ENCODE measurements at regions not wholly inside any gene's neighbourhood (a gene's known extent, or its start where the extent isn't known, plus 50 kb on each side); places are given as distances from the start of the nearest gene placed in this dataset.

- no peak for TF ChIP-seq CTCF (IDR thresholded peaks at IDR 0.05; ENCODE audit: low read depth, low read length)
- Histone ChIP-seq H3K27me3 (ENCODE audit: control insufficient read depth, insufficient read depth, low read length) (no peaks in the 10 kb centered on the region), H3K9me3 (ENCODE audit: control insufficient read depth, insufficient read depth, low read length) (no peaks in the 10 kb centered on the region), H3K27ac (ENCODE audit: low read depth, low read length) (no peak overlapping the region), H3K4me3 (ENCODE audit: low read depth, low read length) (no peak overlapping the region)
- no peak for DNase-seq (ENCODE audit: low read depth, low spot score)
- ChIA-PET CTCF (no interaction called here), POLR2A (no interaction called here)
Measured at GRCh38 chr14:38500125-38500524, 244.2 kb upstream of the CLEC14A start.

- DNase-seq (ENCODE audit: low read depth, low spot score) = no peak
- CTCF ChIA-PET = interaction anchor here (0.6 kb wide), 1 partner anchor 371 kb away, joined by 3 read pairs; no protein-coding TSS in a partner anchor
- TF ChIP-seq CTCF (IDR thresholded peaks at IDR 0.05; ENCODE audit: low read depth, low read length) = no peak
- POLR2A ChIA-PET = no interaction called here
- H3K27me3 ChIP-seq (ENCODE audit: control insufficient read depth, insufficient read depth, low read length) = no peaks in the 10 kb centered on the region
- H3K4me3 ChIP-seq (ENCODE audit: low read depth, low read length) = no peak overlapping the region
- no peak overlapping the region for H3K27ac ChIP-seq (ENCODE audit: low read depth, low read length)
- no peaks in the 10 kb centered on the region for H3K9me3 ChIP-seq (ENCODE audit: control insufficient read depth, insufficient read depth, low read length)
Measured at GRCh38 chr14:38496092-38496491, 240.2 kb upstream of the CLEC14A start.

GRCh38 chr14:38490273-38490672 is 234.4 kb upstream of the CLEC14A start:
- no peak for TF ChIP-seq CTCF (IDR thresholded peaks at IDR 0.05; ENCODE audit: low read depth, low read length)
- no peak for DNase-seq (ENCODE audit: low read depth, low spot score)
- Histone ChIP-seq H3K27me3 (ENCODE audit: control insufficient read depth, insufficient read depth, low read length) (no peaks in the 10 kb centered on the region), H3K27ac (ENCODE audit: low read depth, low read length) (no peak overlapping the region), H3K4me3 (ENCODE audit: low read depth, low read length) (no peak overlapping the region), H3K9me3 (ENCODE audit: control insufficient read depth, insufficient read depth, low read length) (no peaks in the 10 kb centered on the region)
- ChIA-PET POLR2A (no interaction called here), CTCF (no interaction called here)

- POLR2A ChIA-PET = no interaction called here
- TF ChIP-seq CTCF (IDR thresholded peaks at IDR 0.05; ENCODE audit: low read depth, low read length) = no peak
- Histone ChIP-seq H3K27me3 (ENCODE audit: control insufficient read depth, insufficient read depth, low read length) (no peaks in the 10 kb centered on the region), H3K4me3 (ENCODE audit: low read depth, low read length) (no peak overlapping the region), H3K9me3 (ENCODE audit: control insufficient read depth, insufficient read depth, low read length) (no peaks in the 10 kb centered on the region), H3K27ac (ENCODE audit: low read depth, low read length) (no peak overlapping the region)
- CTCF ChIA-PET = no interaction called here
- no peak for DNase-seq (ENCODE audit: low read depth, low spot score)
Measured at GRCh38 chr14:38485026-38485425, 229.1 kb upstream of the CLEC14A start.

GRCh38 chr14:38481952-38482678 is 226.2 kb upstream of the CLEC14A start:
- TF ChIP-seq CTCF (IDR thresholded peaks at IDR 0.05; ENCODE audit: low read depth, low read length) = no peak
- H3K27ac ChIP-seq (ENCODE audit: low read depth, low read length) = no peak overlapping the region
- CTCF ChIA-PET = interaction anchor here (1.2 kb wide), 1 partner anchor 239 kb away, joined by 3 read pairs; no protein-coding TSS in a partner anchor
- POLR2A ChIA-PET = no interaction called here
- H3K9me3 ChIP-seq (ENCODE audit: control insufficient read depth, insufficient read depth, low read length) = no peaks in the 10 kb centered on the region; the same call in 1 of the 2 replicates
- no peaks in the 10 kb centered on the region for H3K27me3 ChIP-seq (ENCODE audit: control insufficient read depth, insufficient read depth, low read length)
- DNase-seq (ENCODE audit: low read depth, low spot score) = no peak
- H3K4me3 ChIP-seq (ENCODE audit: low read depth, low read length) = no peak overlapping the region
